HL-60 (cell line): ENCODE measurements at regions not wholly inside any gene's neighbourhood (a gene's known extent, or its start where the extent isn't known, plus 50 kb on each side); places are given as distances from the start of the nearest gene placed in this dataset.

Experiments
- REST ChIP-seq: IDR thresholded peaks from 2 replicates; pipeline ENCODE4 v1.6.1; 2012; ENCODE audit warnings: low read depth; ENCODE audit not compliant: insufficient replicate concordance
- TF ChIP-seq, protein P1 (sequence below): IDR thresholded peaks from one replicate; pipeline ENCODE4 v1.5.1; 2011; ENCODE audit warnings: low read length, control low read depth, inconsistent platforms; ENCODE audit not compliant: insufficient read depth

GRCh38 chr14:27642251-27642866 lies 1044.5 kb upstream of the NOVA1 start:
- TF ChIP-seq, protein P1, sequence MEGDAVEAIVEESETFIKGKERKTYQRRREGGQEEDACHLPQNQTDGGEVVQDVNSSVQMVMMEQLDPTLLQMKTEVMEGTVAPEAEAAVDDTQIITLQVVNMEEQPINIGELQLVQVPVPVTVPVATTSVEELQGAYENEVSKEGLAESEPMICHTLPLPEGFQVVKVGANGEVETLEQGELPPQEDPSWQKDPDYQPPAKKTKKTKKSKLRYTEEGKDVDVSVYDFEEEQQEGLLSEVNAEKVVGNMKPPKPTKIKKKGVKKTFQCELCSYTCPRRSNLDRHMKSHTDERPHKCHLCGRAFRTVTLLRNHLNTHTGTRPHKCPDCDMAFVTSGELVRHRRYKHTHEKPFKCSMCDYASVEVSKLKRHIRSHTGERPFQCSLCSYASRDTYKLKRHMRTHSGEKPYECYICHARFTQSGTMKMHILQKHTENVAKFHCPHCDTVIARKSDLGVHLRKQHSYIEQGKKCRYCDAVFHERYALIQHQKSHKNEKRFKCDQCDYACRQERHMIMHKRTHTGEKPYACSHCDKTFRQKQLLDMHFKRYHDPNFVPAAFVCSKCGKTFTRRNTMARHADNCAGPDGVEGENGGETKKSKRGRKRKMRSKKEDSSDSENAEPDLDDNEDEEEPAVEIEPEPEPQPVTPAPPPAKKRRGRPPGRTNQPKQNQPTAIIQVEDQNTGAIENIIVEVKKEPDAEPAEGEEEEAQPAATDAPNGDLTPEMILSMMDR, result no peak
- no peak for TF ChIP-seq REST
